ENCODE measurements at regions not wholly inside any gene's neighbourhood (a gene's known extent, or its start where the extent isn't known, plus 50 kb on each side); places are given as distances from the start of the nearest gene placed in this dataset.
"Not testable (repeated sequence)": the region's sequence is repeated elsewhere in the genome, so short reads cannot be mapped to it uniquely, and the experiment has no call there.

GRCh38 chr18:49731860-49732311, 81.4 kb downstream of the ACAA2 start:
- no peak for ATAC-seq
- Mint-ChIP-seq H3K36me3 (no peaks in the 10 kb centered on the region), H3K27me3 (peaks cover 13% of the 10 kb centered on the region), H3K4me3 (no peak overlapping the region), H3K4me1 (no peaks in the 10 kb centered on the region), H3K9me3 (no peaks in the 10 kb centered on the region), H3K27ac (no peak overlapping the region)

- ATAC-seq: no peak
- no peak overlapping the region for H3K27ac Mint-ChIP-seq
- no peaks in the 10 kb centered on the region for H3K9me3 Mint-ChIP-seq
- peaks cover 8% of the 10 kb centered on the region for H3K27me3 Mint-ChIP-seq
- H3K4me1 Mint-ChIP-seq: no peaks in the 10 kb centered on the region
- H3K4me3 Mint-ChIP-seq: no peak overlapping the region
- no peaks in the 10 kb centered on the region for H3K36me3 Mint-ChIP-seq
Observed at GRCh38 chr18:49731421-49731841, 81.9 kb downstream of the ACAA2 start.

DNA sequence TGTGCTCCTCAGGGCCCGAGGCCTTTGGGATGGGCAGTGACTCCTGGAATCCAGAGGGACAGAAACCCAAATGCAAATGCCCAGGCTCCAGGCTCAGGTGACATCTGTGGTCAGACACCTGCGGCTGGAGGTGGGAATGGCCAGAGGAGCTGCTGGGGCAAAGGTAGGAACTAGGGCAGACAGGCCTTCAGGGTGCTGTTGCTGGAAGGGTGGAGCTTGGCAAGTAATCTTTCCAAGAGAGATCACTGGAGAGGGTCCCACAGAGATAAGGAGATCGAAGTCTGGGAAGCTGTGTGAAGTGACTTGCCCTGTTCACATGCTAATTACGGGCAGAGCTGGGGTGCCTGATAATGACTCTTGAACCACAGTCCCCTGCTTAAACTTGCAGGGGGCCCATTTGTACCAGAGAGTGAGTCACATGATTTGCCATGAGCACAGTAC, 82.4 kb downstream of the ACAA2 start:
- no peak for ATAC-seq
- Mint-ChIP-seq H3K36me3 (no peaks in the 10 kb centered on the region), H3K4me1 (no peaks in the 10 kb centered on the region), H3K4me3 (no peak overlapping the region), H3K27ac (no peak overlapping the region), H3K27me3 (peaks cover 8% of the 10 kb centered on the region), H3K9me3 (no peaks in the 10 kb centered on the region)

DNA sequence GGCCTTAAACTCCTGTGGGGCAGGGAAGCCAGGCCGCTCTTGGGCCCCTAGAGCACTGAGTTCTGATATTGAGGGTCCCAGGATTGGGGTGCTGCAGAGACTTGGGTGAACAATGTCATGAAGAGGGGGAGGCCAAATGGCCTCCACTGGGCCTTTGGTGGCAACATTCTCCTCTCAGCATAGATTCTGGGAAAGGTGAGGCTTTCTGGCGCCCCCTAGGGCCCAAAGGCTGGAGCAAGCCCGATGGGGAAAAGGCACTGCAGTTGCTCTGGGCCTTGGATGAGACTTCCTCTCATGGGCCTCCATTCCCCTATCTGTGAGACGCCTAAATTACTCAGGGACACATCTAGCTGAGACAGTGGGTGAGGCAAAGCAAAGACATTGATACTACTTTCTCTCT, 84.8 kb downstream of the ACAA2 start:
- no peaks in the 10 kb centered on the region for H3K4me1 Mint-ChIP-seq
- H3K27ac Mint-ChIP-seq: no peak overlapping the region
- no peak overlapping the region for H3K4me3 Mint-ChIP-seq
- no peaks in the 10 kb centered on the region for H3K9me3 Mint-ChIP-seq
- no peak for ATAC-seq
- no peaks in the 10 kb centered on the region for H3K36me3 Mint-ChIP-seq
- H3K27me3 Mint-ChIP-seq: peaks cover 17% of the 10 kb centered on the region

DNA sequence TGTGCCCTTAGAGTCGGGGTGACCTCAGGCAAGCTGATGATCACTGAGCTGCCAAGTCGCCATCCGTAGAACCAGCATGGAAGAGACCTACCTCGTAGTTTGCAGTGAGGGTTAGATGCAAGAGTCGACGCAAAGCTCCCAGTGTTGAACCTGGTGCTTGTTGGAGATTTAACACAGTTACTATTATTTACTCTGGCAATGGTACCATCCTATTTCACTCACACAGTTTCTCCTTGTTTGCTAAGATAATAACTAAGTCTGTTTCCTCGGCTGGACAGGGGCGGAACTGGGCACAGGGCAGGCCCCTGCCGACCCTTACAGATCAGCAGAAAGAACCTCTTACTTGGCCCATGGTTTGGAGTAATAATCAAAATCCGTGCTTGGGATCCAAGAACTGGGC, 85.5 kb downstream of the ACAA2 start:
- Mint-ChIP-seq H3K4me3 (no peak overlapping the region), H3K4me1 (no peaks in the 10 kb centered on the region), H3K27me3 (peaks cover 21% of the 10 kb centered on the region), H3K9me3 (no peaks in the 10 kb centered on the region), H3K36me3 (no peaks in the 10 kb centered on the region), H3K27ac (no peak overlapping the region)
- ATAC-seq: no peak

GRCh38 chr18:49726675-49726963, 86.7 kb downstream of the ACAA2 start:
- ATAC-seq: no peak

DNA sequence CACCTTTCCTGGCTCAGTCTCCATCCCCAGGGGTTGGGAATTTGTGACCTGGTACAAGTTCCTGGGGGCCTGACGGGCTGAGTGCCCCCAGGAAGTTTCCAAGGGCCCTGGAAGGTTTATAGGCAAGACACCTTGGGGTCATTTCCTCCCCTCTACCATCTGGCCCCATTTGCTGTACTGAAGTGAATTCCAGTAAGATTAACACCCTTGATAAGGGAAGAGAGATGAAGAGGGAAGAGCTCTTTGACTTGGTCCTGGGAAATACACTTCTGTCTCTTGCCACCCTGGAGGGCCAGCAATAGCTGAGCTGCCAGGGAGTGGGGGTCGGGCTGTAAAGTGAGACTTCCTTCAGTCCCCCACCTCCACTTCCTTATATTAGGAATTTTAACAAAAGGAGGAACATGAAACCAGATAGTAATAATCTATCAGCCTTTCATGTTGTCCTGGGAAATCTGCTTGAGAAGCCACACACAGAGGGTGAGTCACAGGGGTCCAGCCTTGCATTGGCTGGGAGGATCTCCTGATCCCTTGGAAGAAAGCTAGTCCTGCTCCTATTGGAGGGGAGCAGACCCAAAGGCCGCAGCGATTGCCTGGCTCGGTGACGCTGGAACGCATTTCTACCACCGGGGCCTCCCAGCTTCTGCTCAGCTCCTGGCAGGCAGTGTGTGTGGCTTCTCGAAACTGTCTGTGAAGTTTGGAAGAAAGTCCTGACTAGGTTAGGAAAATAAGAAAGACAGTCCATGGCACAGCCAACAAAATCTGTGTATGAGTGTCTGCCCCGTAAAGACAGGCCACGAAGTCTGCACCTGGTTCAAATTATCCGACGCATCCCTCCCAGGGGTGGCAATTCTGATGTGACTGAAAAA, 87.3 kb downstream of the ACAA2 start:
- no peaks in the 10 kb centered on the region for H3K9me3 Mint-ChIP-seq
- no peaks in the 10 kb centered on the region for H3K36me3 Mint-ChIP-seq
- no peaks in the 10 kb centered on the region for H3K4me1 Mint-ChIP-seq
- H3K27me3 Mint-ChIP-seq: peaks cover 21% of the 10 kb centered on the region
- H3K4me3 Mint-ChIP-seq: no peak overlapping the region
- no peak for ATAC-seq
- no peak overlapping the region for H3K27ac Mint-ChIP-seq

More at GRCh38 chr18:49726675-49726963, 86.7 kb downstream of the ACAA2 start:
- H3K4me3 Mint-ChIP-seq: no peak overlapping the region
- no peaks in the 10 kb centered on the region for H3K36me3 Mint-ChIP-seq
- H3K4me1 Mint-ChIP-seq: no peaks in the 10 kb centered on the region
- H3K9me3 Mint-ChIP-seq: no peaks in the 10 kb centered on the region
- peaks cover 21% of the 10 kb centered on the region for H3K27me3 Mint-ChIP-seq
- H3K27ac Mint-ChIP-seq: no peak overlapping the region

GRCh38 chr18:49723648-49724180, 89.6 kb downstream of the ACAA2 start:
- Mint-ChIP-seq H3K4me1 (no peaks in the 10 kb centered on the region), H3K27ac (no peak overlapping the region), H3K36me3 (no peaks in the 10 kb centered on the region), H3K4me3 (no peak overlapping the region), H3K27me3 (peaks cover 21% of the 10 kb centered on the region), H3K9me3 (no peaks in the 10 kb centered on the region)
- peak; percentile 34 for ATAC-seq

DNA sequence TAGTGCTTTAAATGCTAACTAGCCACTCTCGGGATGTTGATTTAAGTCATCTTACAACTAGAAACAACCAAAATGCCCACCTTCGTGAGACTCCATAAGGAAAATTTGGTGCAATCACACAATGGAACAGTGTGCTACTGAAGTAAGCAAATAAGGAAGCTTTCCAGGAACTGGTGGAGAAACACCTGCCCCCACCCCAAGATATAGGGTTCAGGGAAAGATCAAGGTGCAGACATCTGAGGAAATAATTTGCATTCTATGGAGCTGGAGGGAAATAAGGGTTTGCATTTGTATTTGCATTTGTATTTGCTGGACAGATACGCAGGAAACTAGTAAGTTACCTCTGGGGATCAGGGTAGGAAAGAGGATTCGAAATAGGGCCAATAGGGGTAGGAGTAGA, 90.9 kb downstream of the ACAA2 start:
- Mint-ChIP-seq H3K36me3 (no peaks in the 10 kb centered on the region), H3K4me3 (no peak overlapping the region), H3K27me3 (peaks cover 29% of the 10 kb centered on the region), H3K9me3 (no peaks in the 10 kb centered on the region), H3K27ac (no peak overlapping the region), H3K4me1 (no peaks in the 10 kb centered on the region)
- ATAC-seq: no peak

- ATAC-seq: no peak
- Mint-ChIP-seq H3K4me1 (no peaks in the 10 kb centered on the region), H3K27me3 (peaks cover 34% of the 10 kb centered on the region), H3K36me3 (no peaks in the 10 kb centered on the region), H3K27ac (no peak overlapping the region), H3K4me3 (no peak overlapping the region), H3K9me3 (no peaks in the 10 kb centered on the region)
Observed at GRCh38 chr18:49721981-49722380, 91.4 kb downstream of the ACAA2 start.

- H3K27me3 Mint-ChIP-seq: peaks cover 36% of the 10 kb centered on the region
- not testable (repeated sequence) for ATAC-seq, H3K36me3 Mint-ChIP-seq, H3K4me3 Mint-ChIP-seq, H3K4me1 Mint-ChIP-seq, H3K27ac Mint-ChIP-seq, H3K9me3 Mint-ChIP-seq
Observed at GRCh38 chr18:49720944-49721343, 92.4 kb downstream of the ACAA2 start.

GRCh38 chr18:49717617-49718016, 95.7 kb downstream of the ACAA2 start:
- Mint-ChIP-seq H3K9me3 (no peaks in the 10 kb centered on the region), H3K36me3 (no peaks in the 10 kb centered on the region)

GRCh38 chr18:49716035-49716434, 97.3 kb downstream of the ACAA2 start:
- no peaks in the 10 kb centered on the region for H3K4me1 Mint-ChIP-seq
- no peaks in the 10 kb centered on the region for H3K36me3 Mint-ChIP-seq
- ATAC-seq: no peak
- H3K9me3 Mint-ChIP-seq: no peaks in the 10 kb centered on the region
- peaks cover 44% of the 10 kb centered on the region for H3K27me3 Mint-ChIP-seq
- H3K4me3 Mint-ChIP-seq: no peak overlapping the region
- H3K27ac Mint-ChIP-seq: no peak overlapping the region

More at GRCh38 chr18:49717617-49718016, 95.7 kb downstream of the ACAA2 start:
- Mint-ChIP-seq H3K4me3 (no peak overlapping the region), H3K27ac (no peak overlapping the region), H3K4me1 (no peaks in the 10 kb centered on the region), H3K27me3 (peaks cover 44% of the 10 kb centered on the region)
- no peak for ATAC-seq

DNA sequence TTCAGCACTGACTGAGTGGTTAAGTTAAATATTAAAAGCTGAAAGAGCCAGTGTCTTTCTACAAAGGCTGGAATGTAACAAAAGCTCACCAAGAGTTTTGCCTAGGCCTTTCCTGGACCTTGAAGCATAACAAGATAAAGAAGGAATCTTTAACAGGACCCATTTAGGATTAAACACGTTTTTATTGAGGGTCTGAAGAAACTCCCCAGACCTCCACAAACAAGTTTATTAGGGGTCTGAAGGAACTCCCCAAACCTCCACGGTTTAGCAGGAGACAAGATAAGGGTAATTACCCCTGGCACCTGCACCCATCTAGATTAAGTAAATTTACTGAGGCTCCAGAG, 104.0 kb downstream of the ACAA2 start:
- H3K4me1 Mint-ChIP-seq: no peaks in the 10 kb centered on the region
- no peaks in the 10 kb centered on the region for H3K9me3 Mint-ChIP-seq
- peaks cover 26% of the 10 kb centered on the region for H3K27me3 Mint-ChIP-seq
- ATAC-seq: no peak
- H3K36me3 Mint-ChIP-seq: no peaks in the 10 kb centered on the region
- no peak overlapping the region for H3K27ac Mint-ChIP-seq
- no peak overlapping the region for H3K4me3 Mint-ChIP-seq

DNA sequence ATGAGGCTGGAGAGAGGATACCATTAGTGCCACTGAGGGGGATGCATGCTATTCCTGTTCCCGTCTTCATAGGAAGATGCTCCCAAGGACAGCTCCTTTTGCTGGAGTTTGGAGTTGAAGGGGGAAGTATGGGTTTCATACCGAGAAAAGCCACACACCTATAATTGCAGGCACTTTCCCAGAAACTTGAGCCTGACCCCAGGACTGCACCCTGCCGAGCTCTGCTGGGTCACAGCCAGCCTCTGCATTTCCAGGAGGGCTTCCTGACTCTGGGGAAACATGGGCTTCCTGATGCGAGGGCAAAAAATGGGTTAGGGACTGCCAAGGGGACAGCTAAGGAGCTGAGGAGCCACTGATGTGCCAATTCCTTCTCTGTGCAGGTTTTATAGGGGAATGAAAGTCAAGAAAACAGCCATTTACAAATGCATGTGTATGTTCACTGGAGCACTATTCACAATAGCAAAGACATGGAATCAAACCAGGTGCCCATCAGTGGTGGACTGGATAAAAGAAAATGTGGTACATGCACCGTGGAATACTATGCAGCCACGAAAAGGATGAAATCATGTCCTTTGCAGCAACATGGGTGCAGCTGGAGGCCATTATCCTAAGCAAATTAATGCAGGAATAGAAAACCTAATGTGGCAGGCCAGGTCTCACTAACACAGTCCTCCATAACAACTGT, 104.5 kb downstream of the ACAA2 start:
- no peak overlapping the region for H3K4me3 Mint-ChIP-seq
- H3K36me3 Mint-ChIP-seq: no peaks in the 10 kb centered on the region
- peaks cover 28% of the 10 kb centered on the region for H3K27me3 Mint-ChIP-seq
- H3K27ac Mint-ChIP-seq: no peak overlapping the region
- no peaks in the 10 kb centered on the region for H3K9me3 Mint-ChIP-seq
- no peaks in the 10 kb centered on the region for H3K4me1 Mint-ChIP-seq
- no peak for ATAC-seq

DNA sequence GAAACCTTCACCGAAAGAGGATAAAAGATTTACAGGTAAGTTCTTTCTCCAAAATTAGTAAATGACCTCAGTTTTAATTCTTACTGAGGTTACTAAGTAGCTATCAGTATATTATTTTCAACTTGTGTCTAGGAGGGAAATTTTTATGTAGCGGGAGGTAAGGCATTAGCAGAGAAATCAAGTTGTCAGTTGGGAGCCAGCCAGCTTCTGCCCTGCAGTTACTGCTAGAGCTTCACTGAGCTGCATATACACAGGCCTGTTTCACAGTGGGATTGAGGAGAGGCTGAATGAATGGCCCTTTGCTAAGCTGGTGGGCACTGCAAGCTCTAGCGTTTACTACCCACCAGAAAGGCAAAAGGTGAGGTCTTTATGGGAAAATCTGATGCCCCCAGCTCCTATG, 105.7 kb downstream of the ACAA2 start:
- no peak overlapping the region for H3K4me3 Mint-ChIP-seq
- no peaks in the 10 kb centered on the region for H3K36me3 Mint-ChIP-seq
- no peaks in the 10 kb centered on the region for H3K4me1 Mint-ChIP-seq
- no peak for ATAC-seq
- no peak overlapping the region for H3K27ac Mint-ChIP-seq
- no peaks in the 10 kb centered on the region for H3K9me3 Mint-ChIP-seq
- peaks cover 17% of the 10 kb centered on the region for H3K27me3 Mint-ChIP-seq
